ENCODE measurements at regions not wholly inside any gene's neighbourhood (a gene's known extent, or its start where the extent isn't known, plus 50 kb on each side); places are given as distances from the start of the nearest gene placed in this dataset.

DNA sequence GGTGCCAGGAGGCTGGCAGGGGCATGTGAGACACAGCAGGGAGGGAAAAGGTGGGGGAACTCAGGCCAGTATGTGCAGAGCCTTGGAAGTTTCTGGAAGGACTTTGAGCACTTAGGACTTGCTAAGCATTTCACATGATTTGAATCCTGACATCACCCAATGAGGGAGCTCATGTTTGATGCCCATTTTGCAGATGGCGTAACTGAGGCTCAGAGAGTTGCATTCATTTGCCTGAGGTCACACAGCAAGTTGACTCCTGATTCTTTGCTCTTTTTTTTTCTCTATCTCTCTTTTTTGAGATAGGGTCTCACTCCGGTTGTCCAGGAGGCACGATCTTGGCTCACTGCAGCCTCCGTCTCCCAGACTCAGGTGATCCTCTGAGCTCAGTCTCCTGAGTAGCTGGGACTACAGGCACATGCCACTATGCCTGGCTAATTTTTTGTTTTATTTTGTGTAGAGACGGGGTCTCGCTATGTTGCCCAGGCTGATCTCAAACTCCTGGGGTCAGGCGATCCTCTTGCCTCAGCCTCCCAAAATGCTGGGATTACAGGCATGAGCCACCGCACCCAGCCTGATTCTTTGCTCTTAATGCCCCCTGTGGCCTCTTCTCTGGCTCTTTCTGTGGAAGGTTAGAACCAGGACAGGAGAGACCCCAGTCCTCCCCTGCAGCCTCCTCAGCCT, 246.1 kb downstream of the RBM19 start:
- 89% methylated on average over 7 of the region's 8 CpGs for WGBS (ENCODE audit: insufficient coverage)
- Histone ChIP-seq H3K36me3 (replicated peaks in 1 of 2; ENCODE audit: control insufficient read depth in 1 of 2, insufficient read depth in 2 of 2, low read length in 2 of 2) (no peaks in the 10 kb centered on the region), H3K9ac (ENCODE audit: insufficient read depth, low read length, poor library complexity, severe bottlenecking) (no peak overlapping the region), H3K4me2 (replicated peaks; ENCODE audit: extremely low read depth, low read length, poor library complexity, severe bottlenecking) (no peak overlapping the region), H3K27me3 (ENCODE audit: control insufficient read depth in 2 of 2, insufficient read depth in 2 of 2, low read length in 2 of 2) (no peaks in the 10 kb centered on the region), H3K27ac (ENCODE audit: low read depth in 1 of 2, low read length in 2 of 2) (no peak overlapping the region), H4K20me1 (ENCODE audit: insufficient read depth, low read length) (no peaks in the 10 kb centered on the region), H3K79me2 (ENCODE audit: insufficient read depth, low read length) (no peaks in the 10 kb centered on the region), H3K9me3 (replicated peaks in 1 of 2; ENCODE audit: control insufficient read depth in 1 of 2, insufficient read depth in 1 of 2, low read length in 2 of 2) (no peaks in the 10 kb centered on the region), H3K4me3 (replicated peaks in 1 of 3; ENCODE audit: low read depth in 2 of 3, low read length in 3 of 3) (no peak overlapping the region), H3K4me1 (ENCODE audit: control insufficient read depth in 1 of 2, insufficient read depth in 2 of 2, low read length in 2 of 2) (no peaks in the 10 kb centered on the region), H2AFZ (ENCODE audit: insufficient read depth, low read depth, low read length, poor library complexity, severe bottlenecking) (no peak overlapping the region)
- H3K36me3 Mint-ChIP-seq, result no peaks in the 10 kb centered on the region
- H3K27me3 Mint-ChIP-seq (ENCODE audit: low read depth in 3 of 3), result peaks cover 2 to 13% (median 4%) of the 10 kb centered on the region in 3 donors
- H3K4me3 Mint-ChIP-seq, result no peak overlapping the region
- peaks cover 0 to 5% (median 0%) of the 10 kb centered on the region in 7 donors for H3K9me3 Mint-ChIP-seq
- no peaks in the 10 kb centered on the region for H3K4me1 Mint-ChIP-seq
- no peak for TF ChIP-seq CTCF (IDR thresholded peaks at IDR 0.05)
- no peak overlapping the region for H3K27ac Mint-ChIP-seq
- DNase-seq, result no peak
- intact Hi-C loops (cut with micrococcal nuclease), result no loop called here

DNA sequence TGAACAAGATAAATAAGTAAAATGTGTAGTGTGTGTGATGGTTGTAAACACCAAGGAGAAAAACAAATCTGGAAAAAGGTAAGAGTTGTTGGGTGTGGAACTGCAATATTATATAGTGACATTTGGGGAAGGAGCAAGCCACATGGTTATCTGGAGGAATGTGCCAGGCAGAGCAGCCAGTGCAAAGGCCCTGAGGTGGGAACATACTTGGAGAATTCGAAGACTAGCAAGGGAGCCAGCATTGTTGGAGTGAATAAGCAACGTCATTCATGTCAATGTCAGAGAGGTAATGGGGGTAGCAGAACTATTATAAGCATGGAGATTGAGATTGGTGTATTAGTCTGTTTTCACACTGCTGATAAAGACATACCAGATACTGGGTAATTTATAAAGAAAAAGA, 241.5 kb upstream of the LHX5 start:
- H2AFZ ChIP-seq (ENCODE audit: insufficient read depth, low read depth, low read length, poor library complexity, severe bottlenecking), result no peak overlapping the region
- Mint-ChIP-seq H3K36me3 (no peaks in the 10 kb centered on the region), H3K27me3 (ENCODE audit: low read depth in 3 of 3) (peaks cover 12 to 13% (median 13%) of the 10 kb centered on the region in 3 donors), H3K4me3 (no peak overlapping the region), H3K27ac (no peak overlapping the region), H3K9me3 (peaks cover 0 to 8% (median 3%) of the 10 kb centered on the region in 7 donors), H3K4me1 (no peaks in the 10 kb centered on the region)
- no peaks in the 10 kb centered on the region for H4K20me1 ChIP-seq (ENCODE audit: insufficient read depth, low read length)
- H3K9ac ChIP-seq (ENCODE audit: insufficient read depth, low read length, poor library complexity, severe bottlenecking), result no peak overlapping the region
- H3K79me2 ChIP-seq (ENCODE audit: insufficient read depth, low read length), result no peaks in the 10 kb centered on the region
- no peak for DNase-seq
- no peak overlapping the region for H3K27ac ChIP-seq (ENCODE audit: low read depth in 1 of 2, low read length in 2 of 2)
- 88% methylated on average over 2 of the region's 2 CpGs for WGBS (ENCODE audit: insufficient coverage)
- H3K9me3 ChIP-seq (replicated peaks in 1 of 2; ENCODE audit: control insufficient read depth in 1 of 2, insufficient read depth in 1 of 2, low read length in 2 of 2), result no peaks in the 10 kb centered on the region
- no peak for TF ChIP-seq CTCF (IDR thresholded peaks at IDR 0.05)
- no peaks in the 10 kb centered on the region for H3K36me3 ChIP-seq (replicated peaks in 1 of 2; ENCODE audit: control insufficient read depth in 1 of 2, insufficient read depth in 2 of 2, low read length in 2 of 2)
- no peak overlapping the region for H3K4me2 ChIP-seq (replicated peaks; ENCODE audit: extremely low read depth, low read length, poor library complexity, severe bottlenecking)
- H3K27me3 ChIP-seq (ENCODE audit: control insufficient read depth in 2 of 2, insufficient read depth in 2 of 2, low read length in 2 of 2), result no peaks in the 10 kb centered on the region
- no peak overlapping the region for H3K4me3 ChIP-seq (replicated peaks in 1 of 3; ENCODE audit: low read depth in 2 of 3, low read length in 3 of 3)
- intact Hi-C loops (cut with micrococcal nuclease), result no loop called here
- H3K4me1 ChIP-seq (ENCODE audit: control insufficient read depth in 1 of 2, insufficient read depth in 2 of 2, low read length in 2 of 2), result no peaks in the 10 kb centered on the region

All from CD14-positive monocyte (primary cell).